HG03108 (cell line): ENCODE measurements at regions not wholly inside any gene's neighbourhood (a gene's known extent, or its start where the extent isn't known, plus 50 kb on each side); places are given as distances from the start of the nearest gene placed in this dataset.
A peak's percentile ranks its signal among the peaks of the same experiment; 100 is the strongest.
"Not testable (repeated sequence)": the region's sequence is repeated elsewhere in the genome, so short reads cannot be mapped to it uniquely, and the experiment has no call there.

Experiments used
- ATAC-seq: cut with Tn5 transposase; IDR thresholded peaks from one replicate; pipeline ENCODE4 v1.9.1; 2021; ENCODE audit warnings: moderate library complexity; ENCODE audit not compliant: unreplicated experiment

GRCh38 chr13:90838317-90838960 is 509.0 kb upstream of the MIR17HG start:
- no peak for ATAC-seq

- no peak for ATAC-seq
These were observed 508.4 kb upstream of the MIR17HG start for GRCh38 chr13:90839061-90839460.

GRCh38 chr13:90846936-90847335 is 500.6 kb upstream of the MIR17HG start:
- ATAC-seq = no peak

- not testable (repeated sequence) for ATAC-seq
These were observed 493.8 kb upstream of the MIR17HG start for GRCh38 chr13:90853666-90854065.

DNA sequence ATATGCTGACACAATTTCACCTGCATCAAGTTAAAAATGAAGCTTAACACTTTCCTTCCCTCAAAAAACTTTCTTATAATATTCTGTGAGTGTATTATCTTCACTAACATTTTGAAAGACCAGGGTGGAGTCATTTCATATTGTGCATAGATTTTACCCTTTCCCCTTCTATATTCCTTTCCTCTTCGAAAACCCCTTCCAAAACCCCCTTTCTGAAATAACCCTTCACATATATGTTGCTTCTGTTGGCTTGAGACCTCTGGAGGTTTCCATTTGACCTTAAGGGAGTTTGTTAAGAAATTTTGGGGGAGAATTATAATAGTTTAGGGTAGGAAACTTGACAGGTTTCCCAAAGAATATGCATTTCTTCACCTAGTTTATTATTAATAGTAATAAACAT is 489.6 kb upstream of the MIR17HG start:
- ATAC-seq = no peak

DNA sequence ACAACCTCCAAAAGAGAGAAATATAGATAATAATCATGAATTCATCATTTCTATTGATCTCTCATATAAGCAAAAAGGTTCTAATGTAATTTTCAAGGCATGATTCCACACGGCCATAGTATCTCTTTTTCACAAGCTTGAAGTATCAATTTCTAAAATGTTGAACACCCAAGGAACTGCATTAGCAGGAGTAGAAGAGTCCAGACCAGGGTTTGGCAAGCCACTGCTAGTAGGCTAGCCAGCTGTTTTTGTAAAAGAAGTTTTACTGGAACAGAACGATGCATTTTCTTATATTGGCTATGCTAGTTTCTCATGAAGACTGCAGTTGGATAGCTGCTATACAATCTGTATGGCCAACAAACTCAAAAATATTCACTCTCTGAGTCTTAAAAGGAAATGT is 481.5 kb upstream of the MIR17HG start:
- ATAC-seq = no peak

DNA sequence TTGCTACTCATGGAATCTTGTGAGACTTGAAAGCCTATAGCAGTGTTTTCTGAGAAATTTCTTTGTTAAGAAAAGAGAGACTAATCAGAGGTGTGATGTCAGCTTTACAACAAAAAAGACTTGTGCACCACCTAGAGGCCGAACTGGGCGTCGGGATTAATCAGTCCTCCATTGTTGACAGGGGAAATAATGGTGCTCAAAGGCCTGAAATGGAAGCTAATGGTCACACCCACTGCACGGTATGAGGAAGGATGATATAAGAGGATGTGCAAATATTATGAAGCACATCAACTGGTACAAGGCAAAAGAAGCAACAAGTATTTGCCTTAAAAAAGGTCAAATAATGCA is 480.2 kb upstream of the MIR17HG start:
- ATAC-seq = peak; percentile 97

DNA sequence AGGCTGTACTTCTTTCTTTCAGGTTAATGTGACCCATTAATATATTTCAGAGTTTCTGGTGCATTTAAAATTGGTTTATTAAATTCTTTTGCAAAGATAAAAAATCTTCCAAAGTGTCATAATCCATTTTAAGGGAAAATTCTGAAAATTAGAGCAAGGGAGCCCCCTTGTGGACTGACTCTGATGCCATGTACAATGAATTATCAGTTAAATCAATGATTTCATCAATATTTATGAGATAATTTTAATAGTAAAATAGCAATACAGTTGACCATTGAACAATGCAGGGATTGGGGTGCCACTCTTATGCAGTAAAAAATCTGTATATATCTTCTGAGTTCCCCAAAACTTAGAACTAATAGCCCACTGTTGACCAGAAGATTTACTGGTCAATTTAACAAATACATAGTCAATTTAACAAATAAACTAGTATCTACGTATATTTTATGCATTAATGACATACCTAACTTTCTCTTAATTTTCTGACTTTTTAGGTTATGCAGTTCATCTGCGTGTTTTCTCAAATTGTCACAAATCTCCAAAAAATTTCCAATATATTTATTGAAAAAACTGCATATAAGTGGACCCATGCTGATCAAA is 479.1 kb upstream of the MIR17HG start:
- no peak for ATAC-seq

GRCh38 chr13:90869580-90869979 is 477.9 kb upstream of the MIR17HG start:
- ATAC-seq = no peak

DNA sequence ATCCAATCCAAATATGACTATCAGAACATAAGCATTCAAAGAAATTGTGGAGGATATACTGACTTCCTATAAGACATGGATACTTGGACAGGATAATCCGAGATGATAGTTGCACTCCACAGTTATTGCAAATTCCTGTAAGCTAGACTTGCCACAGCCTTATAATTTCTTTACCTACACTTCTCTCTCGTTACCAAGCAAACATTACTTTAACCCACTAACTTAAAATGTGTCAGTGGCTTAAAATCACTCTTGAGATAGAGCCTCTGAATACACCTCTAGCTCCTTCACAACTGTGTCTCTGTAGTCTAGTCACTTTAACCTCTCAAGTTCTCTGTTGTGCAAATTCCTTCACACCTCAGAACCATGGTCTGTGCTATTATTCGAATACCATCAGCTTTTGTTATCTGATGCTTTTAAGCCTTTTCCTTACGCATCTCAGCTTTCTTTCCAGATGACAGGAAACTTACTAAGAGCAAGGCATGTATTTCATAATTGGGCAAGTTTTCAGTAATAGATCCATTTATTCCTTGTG is 474.9 kb upstream of the MIR17HG start:
- ATAC-seq = no peak

DNA sequence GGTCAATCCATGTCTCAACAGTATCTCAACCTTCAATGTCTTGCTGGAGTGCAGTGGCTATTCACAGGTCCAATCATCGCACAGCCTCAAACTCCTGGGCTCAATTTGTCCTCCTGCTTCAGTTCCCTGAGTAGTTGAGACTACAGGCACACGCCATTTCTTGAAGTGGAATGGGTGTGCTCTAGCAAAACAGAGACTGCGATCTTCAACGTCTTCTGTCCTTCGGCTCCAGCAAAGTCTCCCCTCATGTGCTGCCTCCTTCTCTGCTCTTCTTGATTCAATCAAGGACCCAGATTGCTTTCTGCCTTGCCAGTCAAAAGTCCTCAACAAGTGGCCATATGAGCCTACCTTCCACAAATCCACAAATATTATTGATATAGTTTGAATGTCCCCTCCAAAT is 466.7 kb upstream of the MIR17HG start:
- no peak for ATAC-seq

DNA sequence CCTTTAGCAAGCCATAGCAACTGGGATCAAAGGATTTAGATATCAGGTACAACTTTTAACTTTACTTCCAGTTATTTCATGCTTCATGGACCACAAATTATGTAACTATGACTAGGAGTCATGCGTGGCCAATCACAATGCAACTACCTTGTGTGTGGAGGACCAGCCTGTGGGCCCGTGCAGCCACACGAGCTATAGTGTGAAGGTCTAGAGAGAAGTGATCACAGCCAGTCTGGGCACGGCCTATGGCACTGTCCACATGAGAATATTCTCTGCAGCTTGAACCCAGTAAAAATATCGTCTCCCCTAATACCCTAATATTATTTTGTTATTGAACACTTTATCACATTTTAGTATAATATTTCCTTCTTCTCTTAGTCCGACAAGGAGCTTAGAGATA is 464.9 kb upstream of the MIR17HG start:
- no peak for ATAC-seq

DNA sequence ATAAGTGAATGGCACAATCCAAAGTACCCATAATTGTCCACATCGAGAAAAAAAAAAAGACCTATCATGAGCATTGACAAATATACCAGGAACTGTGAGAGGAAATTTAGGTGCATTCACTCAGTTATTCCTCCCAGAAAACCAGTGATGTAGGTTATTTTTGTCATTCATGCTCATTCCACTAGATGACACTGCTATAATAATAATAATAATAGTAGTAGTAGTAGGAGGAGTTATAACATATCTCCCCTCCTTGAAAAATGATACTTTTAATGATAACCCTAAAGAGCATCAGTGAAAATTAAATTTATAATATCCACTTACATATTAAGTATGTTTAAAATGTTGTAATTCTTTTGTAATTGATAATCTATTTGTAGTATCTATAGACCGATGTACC is 463.9 kb upstream of the MIR17HG start:
- no peak for ATAC-seq

- ATAC-seq = no peak
These were observed 463.4 kb upstream of the MIR17HG start for GRCh38 chr13:90884066-90884465.

DNA sequence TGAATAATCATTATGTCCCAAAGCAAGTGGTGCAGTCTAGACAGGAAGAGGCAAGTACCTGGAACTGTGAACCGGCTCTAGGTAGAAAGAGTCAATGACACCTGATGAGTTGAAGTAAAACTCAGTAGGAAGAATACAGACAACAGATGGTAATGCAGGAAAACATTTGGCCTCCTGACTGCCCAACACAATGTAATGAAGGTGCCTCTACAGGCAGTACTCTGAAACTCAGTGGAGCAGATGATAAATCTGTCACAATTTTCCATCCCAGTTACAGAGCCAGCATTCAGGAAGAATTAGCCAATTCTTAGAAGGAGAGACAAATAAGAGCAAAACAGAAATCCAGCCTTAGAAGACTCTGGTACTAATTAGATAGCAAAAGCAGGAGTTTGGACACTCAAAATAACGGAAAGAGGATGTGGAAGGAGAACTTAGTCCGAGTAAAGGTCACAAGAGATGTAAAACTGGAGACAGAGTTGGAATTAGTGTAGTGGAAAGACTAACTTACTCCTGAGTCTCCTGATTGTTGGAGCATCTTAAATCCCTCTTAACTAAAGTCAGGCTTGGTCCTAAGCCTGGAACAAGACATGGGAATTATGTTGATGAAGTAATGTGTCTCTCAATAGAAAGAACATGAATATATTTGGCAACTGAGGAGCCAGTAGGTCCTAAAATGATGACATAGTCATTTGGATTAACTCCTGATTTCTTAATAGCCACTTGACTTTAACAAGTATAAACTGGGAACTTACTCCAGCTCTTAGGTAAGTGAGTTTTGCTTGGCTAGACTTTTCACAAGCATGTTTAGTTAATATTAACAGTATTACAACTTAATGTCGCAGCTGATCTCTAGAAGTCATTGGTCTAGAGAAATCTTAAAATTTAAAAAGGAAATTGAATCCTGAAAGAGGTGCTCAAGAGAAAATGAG is 457.3 kb upstream of the MIR17HG start:
- no peak for ATAC-seq

DNA sequence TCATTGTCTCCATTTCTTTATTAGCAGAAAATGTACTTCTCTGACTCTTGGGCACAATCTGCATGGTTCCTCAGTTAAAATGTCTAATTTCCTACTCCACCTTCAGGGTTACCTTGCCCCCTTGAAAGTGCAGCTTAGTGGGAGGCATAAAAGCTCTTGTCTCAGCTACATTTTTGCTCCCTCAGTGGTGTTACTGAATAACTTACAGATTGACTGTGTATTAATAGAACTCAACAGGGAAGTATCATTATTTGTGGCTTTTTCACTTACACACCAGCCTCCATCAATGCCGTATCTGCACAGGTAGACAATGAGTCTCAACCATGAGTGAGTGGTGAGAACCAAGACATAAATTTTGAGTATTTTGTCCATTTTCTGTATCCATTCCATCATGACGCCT is 456.2 kb upstream of the MIR17HG start:
- ATAC-seq = no peak

- not testable (repeated sequence) for ATAC-seq
These were observed 454.3 kb upstream of the MIR17HG start for GRCh38 chr13:90893199-90893598.

DNA sequence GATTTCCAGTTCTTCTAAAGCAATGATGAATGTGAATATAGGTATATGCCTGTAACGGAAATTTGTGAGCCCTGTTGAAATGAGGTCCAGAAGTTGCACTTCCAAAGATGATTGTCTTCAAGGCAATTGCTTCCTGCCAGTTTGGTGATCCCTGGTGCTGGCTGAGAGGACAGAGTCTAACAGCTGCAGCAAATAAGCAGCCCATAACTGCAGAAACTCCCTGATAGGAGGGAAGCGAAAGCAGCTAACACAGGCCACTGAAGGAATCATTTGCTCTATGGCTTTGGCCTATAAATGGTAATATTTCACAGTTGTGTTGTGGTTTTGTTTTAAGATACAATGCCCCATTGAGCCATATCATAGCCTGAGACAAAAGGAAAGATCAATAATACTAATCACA is 451.5 kb upstream of the MIR17HG start:
- no peak for ATAC-seq

DNA sequence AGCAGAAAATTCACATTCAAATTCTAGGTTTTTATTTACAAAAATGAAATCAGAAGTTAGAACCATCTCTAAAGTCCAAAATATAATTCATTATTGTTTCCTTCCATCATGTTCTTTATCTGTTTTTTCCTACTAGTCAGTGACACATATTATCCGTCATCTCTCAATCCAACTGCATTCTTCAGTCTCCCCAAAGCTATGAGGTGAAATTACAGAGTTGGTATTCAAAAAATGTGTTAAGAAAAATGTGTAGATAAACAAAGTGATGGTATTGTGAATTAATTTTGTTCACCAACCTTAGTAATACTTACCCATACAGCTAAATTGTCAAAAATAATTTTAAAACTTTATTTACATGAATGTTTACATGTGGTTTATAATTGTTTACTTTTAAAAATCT is 448.7 kb upstream of the MIR17HG start:
- no peak for ATAC-seq

DNA sequence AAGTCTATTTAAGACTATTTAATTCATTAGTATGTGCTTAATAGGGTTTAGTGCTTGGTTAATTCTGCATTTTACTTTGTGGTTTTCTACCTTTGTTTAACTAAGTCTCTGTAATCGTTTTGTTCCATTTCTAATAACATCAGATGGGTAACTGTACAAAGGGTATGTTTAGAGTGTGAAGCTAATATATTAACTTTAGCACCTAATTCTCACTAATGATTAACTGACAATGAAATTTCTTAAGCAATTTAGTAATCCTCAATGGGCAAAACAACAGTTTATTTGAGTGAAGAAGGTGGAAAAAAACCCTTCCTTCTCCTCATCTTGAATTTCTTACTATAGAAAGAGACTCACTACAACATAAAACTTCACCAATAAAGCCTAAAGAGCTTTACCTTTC is 448.1 kb upstream of the MIR17HG start:
- no peak for ATAC-seq

DNA sequence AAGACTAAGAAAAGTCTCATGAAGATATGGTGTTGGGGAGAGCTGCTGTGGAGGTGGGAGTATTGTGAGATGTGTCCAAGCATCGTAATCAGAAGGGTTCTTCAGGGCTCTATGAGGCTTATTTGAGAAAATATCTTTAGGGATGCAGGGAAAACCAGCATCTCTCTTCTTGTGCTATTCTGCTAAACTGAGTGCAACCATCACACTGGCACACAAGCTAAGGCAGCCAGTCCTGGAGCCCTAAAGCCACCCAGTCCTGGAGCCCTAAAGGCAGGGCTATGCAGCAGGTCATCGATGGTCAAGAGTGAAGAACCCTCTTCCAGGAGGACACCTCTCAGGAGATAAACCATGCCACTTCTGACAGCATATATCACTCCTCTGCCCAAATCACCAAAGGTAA is 445.2 kb upstream of the MIR17HG start:
- no peak for ATAC-seq

- no peak for ATAC-seq
These were observed 440.9 kb upstream of the MIR17HG start for GRCh38 chr13:90906554-90906953.
